NCI-H774 (cell line): ENCODE measurements at regions not wholly inside any gene's neighbourhood (a gene's known extent, or its start where the extent isn't known, plus 50 kb on each side); places are given as distances from the start of the nearest gene placed in this dataset.

Source experiments
- DNase-seq: peaks from one replicate; lab custom pipeline; 2025; lab: John Stamatoyannopoulos, UW

DNA sequence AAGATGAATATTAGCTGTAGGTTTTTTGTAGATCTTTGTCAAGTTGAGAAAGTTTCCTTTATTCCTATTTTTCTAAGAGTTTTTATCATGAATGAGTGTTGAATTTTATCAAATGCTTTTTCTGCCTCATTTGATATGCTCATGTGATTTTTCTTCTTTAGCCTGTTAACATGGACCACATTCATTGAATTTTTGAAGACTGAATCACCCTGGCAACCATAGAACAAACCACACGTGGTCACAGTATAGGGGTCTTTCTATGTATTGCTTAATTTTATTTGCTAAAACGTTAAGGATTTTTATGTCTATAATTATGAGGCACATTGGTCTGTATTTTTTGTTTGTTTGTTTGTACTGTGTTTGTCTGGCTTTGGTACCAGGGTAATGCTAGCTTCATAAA, 201.7 kb upstream of the CWC22 start:
- no peak for DNase-seq

- DNase-seq, result no peak
Observed at GRCh38 chr2:180205621-180206235, 198.6 kb upstream of the CWC22 start.

GRCh38 chr2:180203972-180204371, 196.9 kb upstream of the CWC22 start:
- DNase-seq, result no peak

GRCh38 chr2:180202467-180202951, 195.4 kb upstream of the CWC22 start:
- no peak for DNase-seq

DNA sequence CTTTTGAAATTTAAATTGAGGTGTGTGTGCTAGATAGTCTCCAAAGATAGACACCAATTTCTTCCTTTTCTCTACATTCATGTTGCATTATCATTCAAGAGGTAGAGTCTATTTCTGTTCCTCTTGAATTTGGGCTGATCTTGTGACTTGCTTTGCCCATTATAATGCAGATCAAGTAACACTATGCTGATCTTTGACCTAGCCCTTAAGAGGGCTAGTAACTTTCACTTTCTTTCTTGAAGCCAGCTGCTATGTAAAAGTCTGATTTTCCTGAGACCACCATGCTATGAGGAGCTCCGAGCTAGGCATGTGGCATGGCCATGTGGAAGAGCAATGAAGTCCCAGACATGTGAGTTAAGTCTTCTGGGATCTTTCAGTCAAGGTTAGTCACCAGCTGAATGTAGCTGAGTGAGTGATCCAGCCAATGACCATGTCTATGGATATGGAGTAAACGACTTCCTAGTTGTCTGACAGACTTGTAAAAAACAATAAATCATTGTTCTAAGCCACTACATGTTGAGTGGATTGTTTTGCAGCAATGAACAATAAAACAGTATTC, 189.4 kb upstream of the CWC22 start:
- no peak for DNase-seq

- DNase-seq, result no peak
Observed at GRCh38 chr2:180195847-180196246, 188.8 kb upstream of the CWC22 start.

GRCh38 chr2:180191432-180192124, 184.5 kb upstream of the CWC22 start:
- no peak for DNase-seq

- no peak for DNase-seq
Observed at GRCh38 chr2:180190851-180191250, 183.8 kb upstream of the CWC22 start.

DNA sequence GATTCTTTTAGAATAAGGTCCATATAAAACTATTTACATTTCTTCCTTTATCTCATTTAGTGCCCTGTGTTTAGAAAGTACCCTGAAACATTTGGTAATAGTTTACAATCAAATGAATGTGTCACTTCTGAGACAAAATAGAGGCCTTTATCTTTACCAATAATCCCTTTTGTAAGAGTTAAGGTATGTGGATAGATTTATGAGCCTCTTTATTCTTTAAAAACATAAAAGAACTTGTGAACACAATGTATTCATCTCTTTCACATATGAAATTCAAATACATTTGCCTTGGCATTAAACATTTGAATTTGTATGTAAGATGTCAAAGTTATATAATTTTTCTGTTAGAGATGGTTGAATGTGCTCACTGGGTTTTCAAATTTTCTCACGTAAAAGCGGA, 180.5 kb upstream of the CWC22 start:
- DNase-seq, result no peak

DNA sequence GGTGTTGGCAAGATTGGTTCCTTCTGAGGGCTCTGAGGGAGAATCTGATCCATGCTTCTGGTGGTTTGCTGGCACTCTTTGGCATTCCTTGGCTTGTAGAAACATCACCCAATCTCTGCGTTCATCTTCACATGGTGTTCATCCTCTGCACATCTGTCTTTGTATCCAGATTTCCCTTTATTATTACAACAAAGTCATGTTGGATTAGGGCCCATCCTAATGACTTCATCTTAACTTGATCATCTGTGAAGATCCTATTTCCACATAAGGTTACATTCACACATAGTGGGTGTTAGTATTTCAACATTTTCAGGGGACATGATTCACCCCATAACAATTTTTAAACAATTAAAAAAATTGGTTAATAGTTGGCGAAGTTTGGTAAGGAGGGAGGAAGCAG, 177.4 kb upstream of the CWC22 start:
- DNase-seq, result no peak

GRCh38 chr2:180180511-180180910, 173.4 kb upstream of the CWC22 start:
- DNase-seq, result no peak

DNA sequence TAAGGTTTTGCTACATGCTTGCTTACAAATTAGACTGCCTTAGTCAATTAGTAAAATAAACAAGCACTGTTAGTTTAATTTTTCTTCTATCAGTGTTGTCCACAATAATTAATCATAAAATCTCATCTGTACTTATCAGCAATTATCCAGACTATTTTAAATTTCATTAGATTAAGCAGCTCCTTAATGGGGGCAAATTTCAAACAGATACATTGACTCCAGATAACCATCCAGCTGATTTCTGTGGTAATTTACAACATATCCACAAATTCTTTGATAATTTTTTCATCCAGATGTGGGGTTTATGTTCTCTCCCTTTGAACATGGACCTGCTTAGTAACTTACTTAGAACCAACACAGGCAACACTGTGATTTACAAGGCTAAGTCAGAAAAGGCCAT, 170.4 kb upstream of the CWC22 start:
- DNase-seq, result no peak

DNA sequence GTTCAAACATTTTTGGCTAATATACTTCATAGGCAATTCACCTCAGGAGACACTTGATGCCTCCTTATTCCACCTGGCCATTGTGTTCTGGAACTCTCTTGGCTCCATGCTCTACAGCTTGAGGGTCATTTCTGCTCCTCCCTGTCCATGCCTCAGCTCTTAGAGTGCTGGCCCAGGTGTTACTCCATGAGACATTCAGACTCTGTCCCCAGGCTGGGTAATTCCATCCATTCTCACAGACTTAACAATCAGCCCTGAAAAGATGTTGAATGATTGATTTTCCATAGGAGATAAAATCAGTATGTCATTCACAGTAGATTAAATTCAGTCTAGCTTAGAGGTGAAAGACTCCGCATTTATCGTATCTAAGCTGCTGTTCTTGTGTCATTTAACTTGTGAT, 168.6 kb upstream of the CWC22 start:
- DNase-seq, result no peak

DNA sequence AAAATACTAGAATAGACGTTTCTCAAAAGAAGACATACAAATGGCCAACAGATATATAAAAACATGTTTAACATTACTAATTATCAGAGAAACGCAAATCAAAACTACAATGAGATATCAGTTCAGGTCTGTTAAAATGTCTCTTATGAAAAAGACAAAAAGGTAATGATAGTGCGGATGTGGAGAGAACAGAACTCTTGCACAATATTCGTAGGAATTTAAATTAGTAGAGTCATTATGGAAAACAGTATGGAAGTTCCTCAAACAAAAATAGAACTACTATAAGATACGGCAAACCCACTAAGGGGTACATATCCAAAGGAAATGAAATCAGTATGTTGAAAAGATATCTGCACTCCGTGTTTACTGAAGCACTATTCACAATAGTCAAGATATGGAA, 167.5 kb upstream of the CWC22 start:
- DNase-seq, result no peak

DNA sequence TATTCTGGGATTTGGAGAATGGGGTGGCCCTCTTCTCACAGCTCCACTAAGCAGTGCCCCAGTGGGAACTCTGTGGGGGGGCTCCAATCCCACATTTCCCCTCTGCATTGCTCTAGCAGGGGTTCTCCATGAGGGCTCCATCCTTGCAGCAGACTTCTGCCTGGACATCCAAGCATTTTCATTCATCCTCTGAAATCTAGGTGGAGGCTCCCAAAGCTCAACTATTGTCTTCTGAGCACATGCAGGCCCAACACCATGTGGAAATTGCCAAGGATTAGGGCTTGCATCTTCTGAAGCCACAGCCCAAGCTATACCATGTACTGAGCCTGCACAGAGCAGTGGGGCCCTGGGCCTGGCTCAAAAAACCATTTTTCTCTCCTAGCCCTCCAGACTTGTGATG, 162.4 kb upstream of the CWC22 start:
- no peak for DNase-seq

DNA sequence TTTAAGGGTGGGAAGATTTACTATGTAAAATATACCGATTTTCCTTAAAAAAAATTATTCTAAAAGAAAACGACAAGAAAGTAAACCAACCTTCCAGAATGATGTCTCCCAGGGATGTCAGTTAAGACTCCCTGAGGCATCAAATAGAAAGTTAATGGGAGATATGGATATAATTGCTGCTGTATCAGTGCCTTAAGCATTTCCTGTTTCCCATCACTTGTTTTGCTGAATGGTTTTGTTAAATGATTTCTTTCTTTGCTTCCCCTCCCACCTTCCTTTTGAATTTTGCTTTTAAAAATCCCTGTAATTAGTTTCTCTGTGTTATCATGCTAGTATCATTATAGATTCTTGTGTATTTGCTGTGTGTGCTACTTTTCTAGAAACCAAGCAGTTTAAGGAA, 154.3 kb upstream of the CWC22 start:
- DNase-seq, result no peak

GRCh38 chr2:180159921-180160320, 152.8 kb upstream of the CWC22 start:
- DNase-seq, result no peak

DNA sequence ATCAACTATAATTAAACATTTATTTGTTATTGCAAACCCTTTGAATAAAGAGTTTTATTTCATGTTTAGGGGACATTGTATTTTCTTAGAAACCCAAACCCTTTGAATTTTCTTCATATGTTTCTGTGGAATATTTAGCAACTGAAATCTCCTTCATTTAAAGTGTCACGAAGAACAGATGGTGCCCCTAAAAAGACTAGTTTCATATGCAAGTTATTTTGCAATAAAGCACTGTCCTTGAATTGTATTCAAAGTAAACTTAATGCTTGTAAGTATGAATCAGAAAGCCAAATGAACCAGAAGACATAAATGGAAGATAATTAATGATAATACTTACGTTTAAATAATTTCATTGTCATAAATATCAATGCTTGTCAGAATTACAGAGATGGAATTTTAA, 151.9 kb upstream of the CWC22 start:
- no peak for DNase-seq

DNA sequence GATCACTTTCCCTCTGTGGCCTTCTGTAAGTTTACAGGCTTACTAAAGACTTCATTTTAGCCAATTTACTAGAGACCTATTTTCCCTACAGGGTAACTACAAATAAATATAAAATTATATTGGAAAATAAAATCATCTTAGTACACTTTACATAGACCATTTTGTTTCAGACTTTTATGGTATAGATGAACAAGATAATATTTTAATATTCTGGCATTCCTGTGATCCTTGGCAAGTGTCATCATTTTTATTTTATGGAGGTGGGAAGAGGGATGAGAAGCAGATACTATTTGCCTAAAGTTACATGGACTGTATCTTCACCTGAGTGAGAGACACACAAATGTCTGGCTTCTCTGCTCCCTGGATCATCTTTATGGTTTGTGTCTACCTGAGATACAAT, 149.6 kb upstream of the CWC22 start:
- no peak for DNase-seq

DNA sequence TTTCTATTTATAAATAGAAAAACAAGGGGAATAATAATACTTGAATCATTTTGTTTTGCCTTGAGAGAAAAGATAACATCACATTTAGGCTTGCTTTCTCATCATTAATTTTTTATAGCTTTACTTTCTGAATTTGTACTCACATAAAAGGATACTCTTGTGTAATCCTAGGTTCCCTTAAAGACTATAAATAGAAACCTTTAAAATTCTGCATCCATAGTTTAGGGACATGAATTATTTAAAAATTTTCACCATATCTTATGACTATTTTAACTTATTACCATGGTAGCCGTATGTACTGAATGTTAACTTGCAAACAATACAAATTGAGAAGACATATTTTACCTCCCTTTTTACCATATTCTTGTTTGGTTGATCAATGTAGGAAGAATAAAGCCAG, 143.5 kb upstream of the CWC22 start:
- DNase-seq, result no peak

- no peak for DNase-seq
Observed at GRCh38 chr2:180146541-180146940, 139.4 kb upstream of the CWC22 start.

DNA sequence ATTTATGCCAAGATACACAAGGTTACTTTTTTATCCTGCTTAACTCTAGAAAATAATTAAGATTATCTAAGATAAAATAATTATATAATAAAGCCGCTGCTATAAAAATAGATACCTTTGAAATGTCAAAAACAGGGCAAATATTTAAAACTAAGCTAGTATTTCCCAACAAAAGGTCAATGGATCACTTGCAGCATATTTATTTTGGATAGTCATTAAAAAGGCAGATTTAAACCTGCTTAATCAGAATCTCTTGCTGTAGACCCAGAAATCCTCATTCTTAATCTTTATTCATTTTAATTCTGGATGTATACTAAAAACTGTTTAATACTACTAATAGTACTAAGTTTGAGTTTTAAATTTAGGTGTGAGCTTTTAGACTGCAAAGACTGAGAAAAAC, 139.0 kb upstream of the CWC22 start:
- no peak for DNase-seq

GRCh38 chr2:180145163-180145562, 138.1 kb upstream of the CWC22 start:
- no peak for DNase-seq

GRCh38 chr2:180144338-180144813, 137.3 kb upstream of the CWC22 start:
- DNase-seq, result no peak
